Effector memory CD8-positive, alpha-beta T cell (primary cell): ENCODE measurements at regions not wholly inside any gene's neighbourhood (a gene's known extent, or its start where the extent isn't known, plus 50 kb on each side); places are given as distances from the start of the nearest gene placed in this dataset.
"Not testable (repeated sequence)": the region's sequence is repeated elsewhere in the genome, so short reads cannot be mapped to it uniquely, and the experiment has no call there.

Source experiments
- ATAC-seq: fragments of 150-1000 bp; cut with Tn5 transposase; replicated peaks from 2 replicates; pipeline ENCODE4 v1.10.0; 2021; ENCODE audit warnings: mild to moderate bottlenecking, moderate library complexity
- DNase-seq, 3 experiments: peaks; one replicate each; pipeline ENCODE4 v3.0.0; 2021
- H3K27ac Mint-ChIP-seq, 2 donors: one replicate each; pipeline ENCODE4 v1.8.0; 2022; ENCODE audit warnings: mild to moderate bottlenecking in 2 of 2, mixed read lengths in 2 of 2, moderate library complexity in 2 of 2
- H3K27me3 Mint-ChIP-seq, 2 donors: one replicate each; pipeline ENCODE4 v1.8.0; 2022; ENCODE audit warnings: mixed read lengths in 2 of 2
- H3K36me3 Mint-ChIP-seq: one replicate; pipeline ENCODE4 v1.8.0; 2022; ENCODE audit warnings: mild to moderate bottlenecking, moderate library complexity, mixed read lengths; ENCODE audit not compliant: insufficient read depth
- H3K4me1 Mint-ChIP-seq, 2 donors: one replicate each; pipeline ENCODE4 v1.8.0; 2022; ENCODE audit warnings: low read depth in 2 of 2, mixed read lengths in 2 of 2
- H3K4me3 Mint-ChIP-seq, 2 donors: one replicate each; pipeline ENCODE4 v1.8.0; 2022; ENCODE audit warnings: mild to moderate bottlenecking in 2 of 2, mixed read lengths in 2 of 2, moderate library complexity in 2 of 2
- H3K9me3 Mint-ChIP-seq, 2 donors: one replicate each; pipeline ENCODE4 v1.8.0; 2022; ENCODE audit warnings: mixed read lengths in 2 of 2

DNA sequence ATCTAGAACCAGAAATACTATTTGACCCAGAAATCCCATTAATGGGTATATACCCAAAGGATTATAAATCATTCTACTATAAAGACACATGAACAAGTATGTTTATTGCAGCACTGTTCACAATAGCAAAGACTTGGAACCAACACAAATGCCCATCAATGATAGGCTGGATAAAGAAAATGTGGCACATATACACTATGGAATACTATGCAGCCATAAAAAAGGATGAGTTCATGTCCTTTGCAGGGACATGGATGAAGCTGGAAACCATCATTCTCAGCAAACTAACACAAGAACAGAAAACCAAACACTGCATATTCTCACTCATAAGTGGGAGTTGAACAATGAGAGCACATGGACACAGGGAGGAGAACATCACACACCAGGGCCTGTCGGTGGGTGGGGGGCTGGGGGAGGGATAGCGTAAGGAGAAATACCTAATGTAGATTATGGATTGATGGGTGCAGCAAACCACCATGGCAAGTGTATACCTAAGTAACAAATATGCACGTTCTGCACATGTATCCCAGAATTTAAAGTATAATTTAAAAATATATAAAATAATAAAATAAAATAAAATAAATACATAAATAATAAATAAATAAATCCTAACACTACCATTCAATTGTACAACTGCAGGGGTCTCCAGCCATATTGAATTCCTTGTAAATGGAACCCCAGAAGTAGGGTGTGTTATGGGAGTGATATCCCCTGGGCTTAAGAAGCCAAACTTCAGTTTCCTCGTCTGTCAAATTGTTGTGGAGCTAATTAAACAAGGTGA lies 122.4 kb upstream of the CD82 start:
- not testable (repeated sequence) for H3K36me3 Mint-ChIP-seq, ATAC-seq, H3K27ac Mint-ChIP-seq, H3K4me1 Mint-ChIP-seq, H3K4me3 Mint-ChIP-seq, DNase-seq
- Mint-ChIP-seq H3K9me3 (peaks cover 1 to 13% of the 10 kb centered on the region in 2 donors), H3K27me3 (peaks cover 45 to 70% of the 10 kb centered on the region in 2 donors)

DNA sequence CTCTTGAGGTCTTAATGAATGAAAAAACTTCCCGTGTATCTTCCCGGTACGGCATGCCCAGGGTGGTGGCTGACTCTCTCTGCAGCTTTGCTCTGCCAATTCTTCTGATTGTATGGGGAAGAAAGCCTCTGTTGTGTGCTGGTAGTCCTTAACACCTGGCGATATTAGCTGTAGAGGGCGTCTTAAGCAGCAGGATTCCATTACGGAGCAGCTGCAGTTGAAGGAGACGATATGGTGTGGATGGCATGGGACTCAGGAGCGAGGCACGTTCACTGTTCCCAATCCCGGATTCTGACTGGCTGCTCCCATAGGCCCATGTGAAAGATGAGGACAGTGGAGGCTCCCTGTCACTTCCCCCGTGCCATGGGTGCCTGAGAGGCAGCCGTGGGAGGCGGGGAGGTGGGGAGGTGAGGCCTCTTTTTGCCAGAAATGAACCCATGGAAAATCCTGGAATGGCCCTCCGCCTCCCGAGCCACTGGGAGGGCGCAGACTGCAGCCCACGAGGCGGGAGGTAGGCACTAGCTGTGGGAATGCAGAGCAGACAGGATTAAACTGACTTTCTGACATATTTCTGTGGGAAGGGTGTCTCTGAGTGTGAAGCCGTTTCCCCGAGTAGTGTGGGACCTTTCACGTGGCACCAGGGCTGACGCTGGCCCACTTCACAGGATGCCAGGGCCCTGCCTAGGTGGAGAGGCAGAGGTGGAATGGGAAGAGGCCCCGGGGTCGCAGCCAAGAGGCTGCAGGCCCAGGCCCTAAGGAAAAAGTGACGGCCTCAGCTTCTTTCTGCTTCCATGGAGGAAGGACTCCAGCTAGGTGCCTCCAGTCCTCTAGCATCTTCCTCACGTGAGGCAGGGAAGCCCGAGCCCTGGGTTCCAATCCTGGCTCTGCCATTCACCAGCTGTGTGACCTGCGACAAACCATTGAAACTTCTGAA lies 121.4 kb upstream of the CD82 start:
- DNase-seq (no peak), ATAC-seq (no peak)
- H3K4me1 Mint-ChIP-seq, result no peaks in the 10 kb centered on the region
- no peak overlapping the region for H3K27ac Mint-ChIP-seq
- H3K36me3 Mint-ChIP-seq, result no peaks in the 10 kb centered on the region
- H3K9me3 Mint-ChIP-seq, result peaks cover 1 to 6% of the 10 kb centered on the region in 2 donors
- H3K4me3 Mint-ChIP-seq, result no peak overlapping the region
- peaks cover 37 to 64% of the 10 kb centered on the region in 2 donors for H3K27me3 Mint-ChIP-seq

DNA sequence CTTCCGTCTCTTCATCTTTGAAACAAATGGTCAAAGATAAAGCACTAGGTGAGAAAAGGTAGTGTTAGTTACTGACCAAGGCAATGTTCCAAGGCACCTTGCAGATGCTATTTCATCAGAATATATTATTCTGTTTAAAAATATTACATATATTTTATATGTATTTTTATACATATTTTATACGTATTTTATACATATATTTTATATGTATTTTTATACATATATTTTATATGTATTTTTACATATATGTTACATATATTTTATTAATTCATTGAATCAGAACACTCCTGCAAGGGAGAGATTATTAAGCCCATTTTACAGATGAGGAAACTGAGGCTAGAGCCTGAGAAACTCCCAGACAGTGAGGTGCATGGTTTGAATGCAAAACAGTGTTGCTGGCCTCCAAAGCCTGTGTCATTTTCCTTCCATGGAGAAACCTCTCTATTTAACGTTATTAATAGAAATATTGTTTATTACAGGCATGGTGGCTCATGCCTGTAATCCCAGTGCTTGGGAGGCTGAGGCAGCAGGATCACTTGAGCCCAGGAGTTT lies 120.6 kb upstream of the CD82 start:
- ATAC-seq (no peak), DNase-seq (no peak)
- H3K9me3 Mint-ChIP-seq, result peaks cover 0 to 1% of the 10 kb centered on the region in 2 donors
- no peaks in the 10 kb centered on the region for H3K4me1 Mint-ChIP-seq
- no peak overlapping the region for H3K4me3 Mint-ChIP-seq
- peaks cover 30 to 62% of the 10 kb centered on the region in 2 donors for H3K27me3 Mint-ChIP-seq
- no peaks in the 10 kb centered on the region for H3K36me3 Mint-ChIP-seq
- no peak overlapping the region for H3K27ac Mint-ChIP-seq

DNA sequence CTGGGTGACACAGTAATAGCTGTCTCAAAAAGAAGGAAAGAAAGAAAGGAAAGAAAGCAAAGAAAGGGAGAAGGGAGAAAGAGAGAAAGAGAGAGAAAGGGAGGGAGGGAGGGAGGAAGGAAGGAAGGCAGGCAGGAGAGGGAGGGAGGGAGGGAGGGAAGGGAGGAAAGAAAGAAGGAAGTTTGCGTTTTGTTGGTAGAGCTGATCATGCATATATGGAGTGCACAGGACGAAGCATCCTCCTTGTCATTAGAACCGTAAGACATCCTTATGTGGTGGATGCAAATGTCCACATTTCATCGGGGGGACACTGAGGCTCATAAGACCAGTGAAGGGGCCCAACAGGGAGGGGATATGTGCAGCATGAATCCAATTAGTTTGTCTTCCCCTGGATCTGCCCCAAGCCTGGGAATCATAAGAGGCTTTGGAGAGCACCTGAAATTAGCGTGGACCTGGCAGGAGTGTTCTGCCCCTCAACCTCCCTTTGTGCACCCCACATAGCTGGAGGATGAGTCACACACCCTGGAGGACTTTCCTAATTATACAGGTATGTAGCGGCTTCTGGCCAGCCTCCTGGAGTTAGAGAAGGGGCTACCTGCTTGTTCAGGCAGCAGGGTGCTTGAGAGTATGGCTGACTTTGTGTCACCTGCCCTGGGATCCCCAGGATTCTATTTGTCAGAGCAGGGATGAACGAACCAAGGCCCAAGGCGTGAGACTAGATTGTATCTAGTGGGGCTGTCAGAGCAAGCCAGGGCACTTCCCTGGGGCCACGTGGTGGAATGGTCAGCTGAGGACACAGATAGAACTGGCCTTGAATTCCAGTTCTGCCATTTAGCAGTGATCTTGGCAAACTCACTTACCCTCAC lies 119.7 kb upstream of the CD82 start:
- ATAC-seq, result no peak
- H3K27ac Mint-ChIP-seq, result no peak overlapping the region
- H3K4me1 Mint-ChIP-seq, result no peaks in the 10 kb centered on the region

DNA sequence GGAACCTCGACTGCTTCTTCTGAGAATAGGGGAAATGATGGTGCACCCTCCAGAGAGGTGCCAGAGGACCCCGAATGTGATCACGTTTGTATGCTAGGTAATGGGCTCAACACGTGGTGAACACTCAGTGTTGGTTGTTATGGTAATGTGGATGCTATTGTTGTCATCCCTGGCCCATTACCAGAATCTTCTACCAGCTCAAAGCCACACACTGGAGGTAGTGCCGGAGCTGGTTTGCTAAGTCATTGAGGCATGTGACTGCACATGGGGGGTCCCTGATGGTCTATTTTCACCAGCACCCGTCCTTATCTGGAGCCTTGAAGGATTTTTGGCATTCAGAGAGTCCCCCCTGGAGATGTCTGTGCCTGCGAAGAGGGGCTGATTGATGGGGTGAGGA lies 119.1 kb upstream of the CD82 start:
- Mint-ChIP-seq H3K27ac (no peak overlapping the region), H3K4me1 (no peaks in the 10 kb centered on the region), H3K9me3 (peaks cover 0 to 1% of the 10 kb centered on the region in 2 donors), H3K4me3 (no peak overlapping the region), H3K27me3 (peaks cover 16 to 52% of the 10 kb centered on the region in 2 donors), H3K36me3 (no peaks in the 10 kb centered on the region)
- DNase-seq (no peak), ATAC-seq (no peak)

More for the DNA sequence above, 119.7 kb upstream of the CD82 start:
- H3K4me3 Mint-ChIP-seq, result no peak overlapping the region
- H3K36me3 Mint-ChIP-seq, result no peaks in the 10 kb centered on the region
- H3K9me3 Mint-ChIP-seq, result peaks cover 0 to 1% of the 10 kb centered on the region in 2 donors
- DNase-seq, result no peak
- H3K27me3 Mint-ChIP-seq, result peaks cover 22 to 58% of the 10 kb centered on the region in 2 donors

DNA sequence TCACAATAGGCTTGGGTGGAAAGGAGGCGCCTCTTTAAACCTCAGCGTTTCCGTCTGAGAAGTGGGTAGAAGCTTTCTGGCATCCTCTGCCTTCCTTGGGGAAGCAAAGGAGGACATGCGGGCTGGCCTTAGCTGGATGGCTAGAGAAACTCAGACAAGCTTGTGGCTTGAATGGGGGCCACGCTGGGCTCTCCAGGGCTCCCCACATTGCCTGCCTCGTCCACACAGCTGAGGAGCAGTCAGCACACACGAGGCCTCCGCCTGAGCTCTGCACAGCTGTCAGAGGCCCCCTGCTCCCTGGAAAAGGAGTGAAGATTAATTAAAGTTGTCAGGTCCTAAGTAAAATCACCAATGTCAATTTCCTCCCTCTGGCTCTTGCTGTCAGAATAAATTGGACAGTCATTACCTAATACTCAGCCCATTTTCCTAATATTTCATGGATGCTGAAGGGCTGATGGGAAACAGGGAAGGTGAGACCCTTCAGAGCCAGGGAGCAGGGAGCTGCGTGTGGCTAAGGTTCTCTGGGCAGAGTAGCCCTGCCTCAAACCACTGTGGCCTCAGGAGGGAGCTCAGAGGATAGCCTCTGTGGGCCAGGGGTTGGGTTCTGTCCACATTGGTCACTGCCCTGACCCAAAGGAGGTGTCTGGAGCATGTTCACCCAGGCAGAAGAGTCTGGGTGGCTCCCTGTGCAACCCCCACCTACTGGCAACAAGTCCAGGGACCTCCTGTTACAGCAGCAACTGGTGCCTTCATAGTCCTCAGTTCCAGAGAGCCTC lies 118.3 kb upstream of the CD82 start:
- H3K27me3 Mint-ChIP-seq, result peaks cover 13 to 51% of the 10 kb centered on the region in 2 donors
- ATAC-seq (no peak), DNase-seq (no peak)
- peaks cover 0 to under 1% of the 10 kb centered on the region in 2 donors for H3K9me3 Mint-ChIP-seq
- no peaks in the 10 kb centered on the region for H3K4me1 Mint-ChIP-seq
- H3K36me3 Mint-ChIP-seq, result no peaks in the 10 kb centered on the region
- no peak overlapping the region for H3K4me3 Mint-ChIP-seq
- no peak overlapping the region for H3K27ac Mint-ChIP-seq

DNA sequence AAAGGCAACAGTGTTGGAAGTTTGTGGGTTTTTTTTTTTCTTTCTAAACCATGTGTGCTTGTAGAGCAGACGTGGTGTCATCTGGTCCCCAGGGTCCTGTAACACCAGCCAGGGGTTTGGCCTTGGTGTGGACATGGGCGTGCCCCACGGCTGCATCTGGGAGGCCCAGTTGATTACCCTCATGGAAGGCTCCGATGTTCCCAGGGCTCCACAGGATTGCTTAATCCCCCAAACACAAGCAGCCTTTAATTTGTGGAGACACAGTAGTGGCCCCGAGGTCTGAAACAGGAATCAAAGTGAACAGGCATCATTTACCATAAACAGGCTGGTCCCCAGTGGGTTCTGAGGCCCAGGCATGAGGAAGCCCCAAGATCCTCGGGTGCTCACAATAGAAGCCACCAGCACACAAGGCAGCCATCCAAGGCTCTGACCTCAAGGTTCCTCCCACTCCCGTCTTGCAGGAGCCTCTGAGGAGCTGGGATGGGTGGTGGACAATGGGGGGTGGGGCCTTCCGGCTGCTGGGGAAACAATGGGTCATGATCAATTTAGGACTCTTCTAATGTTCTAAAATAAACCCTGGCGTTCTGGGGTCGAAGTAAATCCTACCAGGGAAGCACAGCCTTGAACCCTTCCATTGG lies 115.0 kb upstream of the CD82 start:
- Mint-ChIP-seq H3K36me3 (no peaks in the 10 kb centered on the region), H3K27ac (no peak overlapping the region)

DNA sequence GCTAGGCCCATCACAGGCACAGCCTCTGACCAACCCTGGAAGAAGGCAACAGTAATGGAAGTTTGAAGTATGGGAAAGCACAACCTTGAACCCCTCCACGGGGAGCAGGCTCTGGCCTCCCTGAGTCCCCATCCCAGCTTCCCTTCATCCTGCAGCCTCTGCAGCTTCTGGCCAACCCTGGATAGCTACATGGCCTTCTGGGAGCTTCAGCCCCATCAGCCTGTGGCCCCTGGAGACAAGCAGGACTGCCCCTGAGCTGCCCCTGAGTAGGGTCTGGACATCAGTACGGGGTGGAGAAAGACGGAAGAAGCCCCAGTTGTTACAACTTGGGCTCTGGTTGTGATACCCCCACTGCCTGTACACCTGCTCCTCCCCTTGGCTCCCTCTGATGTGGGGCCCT lies 113.8 kb upstream of the CD82 start:
- H3K27me3 Mint-ChIP-seq, result peaks cover 0 to 33% of the 10 kb centered on the region in 2 donors
- no peak overlapping the region for H3K4me3 Mint-ChIP-seq
- no peaks in the 10 kb centered on the region for H3K4me1 Mint-ChIP-seq
- DNase-seq (no peak), ATAC-seq (no peak)
- no peaks in the 10 kb centered on the region for H3K36me3 Mint-ChIP-seq
- H3K27ac Mint-ChIP-seq, result no peak overlapping the region
- H3K9me3 Mint-ChIP-seq, result no peaks in the 10 kb centered on the region

More for the DNA sequence above, 115.0 kb upstream of the CD82 start:
- no peaks in the 10 kb centered on the region for H3K9me3 Mint-ChIP-seq
- ATAC-seq (no peak), DNase-seq (no peak)
- H3K4me3 Mint-ChIP-seq, result no peak overlapping the region
- no peaks in the 10 kb centered on the region for H3K4me1 Mint-ChIP-seq
- H3K27me3 Mint-ChIP-seq, result peaks cover 4 to 36% of the 10 kb centered on the region in 2 donors

DNA sequence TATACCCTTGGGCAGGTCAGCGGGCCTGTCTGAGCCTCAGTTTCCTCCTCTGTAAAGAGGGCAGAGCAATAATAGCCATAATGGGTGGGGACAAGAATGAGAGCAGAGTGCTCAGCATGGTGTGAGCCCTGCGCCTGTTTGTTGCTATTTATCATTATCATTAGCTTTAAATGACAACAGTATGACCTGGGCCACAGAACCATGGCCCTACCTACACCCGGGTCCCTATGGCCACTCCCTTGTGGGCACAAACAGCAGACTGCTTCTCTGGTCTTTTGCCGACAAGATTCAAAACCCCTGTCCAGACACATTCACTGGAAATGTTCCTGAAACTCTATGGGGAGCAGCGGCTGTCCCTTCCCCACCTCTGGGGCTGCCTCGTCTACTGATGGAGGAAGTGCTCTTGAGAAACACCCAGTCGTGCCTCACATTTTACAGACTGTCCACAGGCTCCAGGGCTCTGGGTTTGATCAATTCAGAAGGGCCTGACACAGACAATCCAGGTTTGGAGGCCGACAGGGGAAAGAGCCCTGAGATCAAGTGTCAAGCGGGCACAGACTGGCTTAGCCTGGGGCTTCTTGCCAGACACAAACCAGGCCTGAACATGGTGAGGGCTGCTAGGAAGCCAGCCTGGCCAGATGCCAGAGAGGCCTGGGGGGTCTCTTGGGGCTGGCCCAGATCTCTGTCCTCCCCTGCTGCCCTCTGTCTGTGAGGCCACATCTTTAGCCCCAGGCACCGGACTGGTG lies 112.5 kb upstream of the CD82 start:
- DNase-seq (no peak), ATAC-seq (no peak)
- Mint-ChIP-seq H3K36me3 (no peaks in the 10 kb centered on the region), H3K27ac (no peak overlapping the region), H3K9me3 (no peaks in the 10 kb centered on the region), H3K4me3 (no peak overlapping the region), H3K27me3 (peaks cover 0 to 24% of the 10 kb centered on the region in 2 donors), H3K4me1 (no peaks in the 10 kb centered on the region)

DNA sequence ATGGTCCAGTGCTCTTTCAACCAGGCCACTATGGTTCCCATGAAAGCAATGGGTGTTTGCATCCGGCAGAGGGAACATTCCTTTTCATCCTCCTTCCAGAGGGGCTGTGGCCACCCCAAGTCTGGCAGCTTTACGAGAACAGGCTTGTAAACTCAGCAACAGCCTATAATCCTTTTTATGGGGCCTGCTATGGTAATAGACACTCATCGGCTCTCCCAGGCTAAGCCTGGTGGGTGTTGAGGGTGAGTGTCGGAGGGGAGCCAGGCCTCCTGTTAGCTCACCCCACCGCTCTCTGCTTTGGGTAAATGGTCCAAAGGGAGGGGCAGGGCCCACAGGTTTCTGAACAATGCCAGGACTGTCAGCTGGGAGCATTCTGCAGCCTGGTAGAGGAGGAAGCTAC lies 111.6 kb upstream of the CD82 start:
- DNase-seq (no peak), ATAC-seq (no peak)
- H3K9me3 Mint-ChIP-seq, result no peaks in the 10 kb centered on the region
- H3K27ac Mint-ChIP-seq, result no peak overlapping the region
- H3K27me3 Mint-ChIP-seq, result peaks cover 0 to 19% of the 10 kb centered on the region in 2 donors
- H3K36me3 Mint-ChIP-seq, result no peaks in the 10 kb centered on the region
- no peaks in the 10 kb centered on the region for H3K4me1 Mint-ChIP-seq
- H3K4me3 Mint-ChIP-seq, result no peak overlapping the region

DNA sequence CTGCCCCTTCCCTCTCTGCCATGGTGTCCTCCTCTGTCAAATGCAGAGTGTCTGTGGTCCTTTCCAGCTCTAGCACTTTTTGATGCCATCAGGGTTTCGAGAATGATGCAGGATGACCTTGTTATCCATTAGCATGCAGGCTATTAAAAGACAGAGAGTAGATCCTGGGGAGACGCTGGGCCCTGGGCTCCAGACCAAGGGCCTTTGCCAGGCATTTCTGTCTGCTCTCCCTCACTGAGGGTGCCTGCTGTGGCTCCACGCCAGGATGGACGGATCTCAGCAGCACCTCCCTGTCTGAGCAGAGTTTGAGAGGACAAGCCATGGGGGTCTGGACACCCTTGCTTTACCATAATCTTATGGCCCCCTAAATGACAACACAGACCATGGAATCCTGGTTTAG lies 110.8 kb upstream of the CD82 start:
- DNase-seq, result no peak
- H3K4me1 Mint-ChIP-seq, result no peaks in the 10 kb centered on the region
- H3K27me3 Mint-ChIP-seq, result peaks cover 0 to 15% of the 10 kb centered on the region in 2 donors
- no peak for ATAC-seq
- no peaks in the 10 kb centered on the region for H3K9me3 Mint-ChIP-seq
- no peak overlapping the region for H3K27ac Mint-ChIP-seq
- no peaks in the 10 kb centered on the region for H3K36me3 Mint-ChIP-seq
- no peak overlapping the region for H3K4me3 Mint-ChIP-seq
